ENCODE measurements at regions not wholly inside any gene's neighbourhood (a gene's known extent, or its start where the extent isn't known, plus 50 kb on each side); places are given as distances from the start of the nearest gene placed in this dataset.
"Not testable (repeated sequence)": the region's sequence is repeated elsewhere in the genome, so short reads cannot be mapped to it uniquely, and the experiment has no call there.

DNA sequence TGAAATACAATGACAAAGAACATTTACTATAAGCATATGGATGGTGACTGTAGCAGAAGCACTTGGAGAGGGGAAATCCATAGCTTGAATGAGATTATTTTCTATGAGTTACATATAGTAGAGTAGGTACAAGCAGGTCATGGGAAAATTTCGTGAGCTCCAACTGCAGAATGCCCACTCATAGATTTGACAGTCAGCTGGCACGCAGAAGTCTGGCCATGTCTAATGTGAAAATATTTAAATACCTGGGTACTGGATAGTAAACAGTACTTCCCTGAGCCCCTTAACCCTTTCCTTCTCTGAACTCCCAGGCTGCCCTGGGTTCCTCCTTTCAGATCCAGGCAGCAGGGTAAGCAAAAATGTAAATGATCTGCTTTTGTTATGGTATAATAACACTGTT lies 209.7 kb downstream of the OTUD1 start:
- Mint-ChIP-seq H3K27me3 (ENCODE audit: unreplicated experiment) (no peaks in the 10 kb centered on the region), H3K27ac (ENCODE audit: unreplicated experiment) (no peak overlapping the region), H3K36me3 (ENCODE audit: unreplicated experiment) (no peaks in the 10 kb centered on the region), H3K4me3 (ENCODE audit: unreplicated experiment) (no peak overlapping the region), H3K4me1 (ENCODE audit: low read depth, unreplicated experiment) (no peaks in the 10 kb centered on the region), H3K9me3 (ENCODE audit: unreplicated experiment) (no peaks in the 10 kb centered on the region)
- TF ChIP-seq, protein P1, sequence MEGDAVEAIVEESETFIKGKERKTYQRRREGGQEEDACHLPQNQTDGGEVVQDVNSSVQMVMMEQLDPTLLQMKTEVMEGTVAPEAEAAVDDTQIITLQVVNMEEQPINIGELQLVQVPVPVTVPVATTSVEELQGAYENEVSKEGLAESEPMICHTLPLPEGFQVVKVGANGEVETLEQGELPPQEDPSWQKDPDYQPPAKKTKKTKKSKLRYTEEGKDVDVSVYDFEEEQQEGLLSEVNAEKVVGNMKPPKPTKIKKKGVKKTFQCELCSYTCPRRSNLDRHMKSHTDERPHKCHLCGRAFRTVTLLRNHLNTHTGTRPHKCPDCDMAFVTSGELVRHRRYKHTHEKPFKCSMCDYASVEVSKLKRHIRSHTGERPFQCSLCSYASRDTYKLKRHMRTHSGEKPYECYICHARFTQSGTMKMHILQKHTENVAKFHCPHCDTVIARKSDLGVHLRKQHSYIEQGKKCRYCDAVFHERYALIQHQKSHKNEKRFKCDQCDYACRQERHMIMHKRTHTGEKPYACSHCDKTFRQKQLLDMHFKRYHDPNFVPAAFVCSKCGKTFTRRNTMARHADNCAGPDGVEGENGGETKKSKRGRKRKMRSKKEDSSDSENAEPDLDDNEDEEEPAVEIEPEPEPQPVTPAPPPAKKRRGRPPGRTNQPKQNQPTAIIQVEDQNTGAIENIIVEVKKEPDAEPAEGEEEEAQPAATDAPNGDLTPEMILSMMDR (IDR thresholded peaks at IDR 0.05; ENCODE audit: partially characterized antibody, unreplicated experiment) = no peak
- no peak for DNase-seq

DNA sequence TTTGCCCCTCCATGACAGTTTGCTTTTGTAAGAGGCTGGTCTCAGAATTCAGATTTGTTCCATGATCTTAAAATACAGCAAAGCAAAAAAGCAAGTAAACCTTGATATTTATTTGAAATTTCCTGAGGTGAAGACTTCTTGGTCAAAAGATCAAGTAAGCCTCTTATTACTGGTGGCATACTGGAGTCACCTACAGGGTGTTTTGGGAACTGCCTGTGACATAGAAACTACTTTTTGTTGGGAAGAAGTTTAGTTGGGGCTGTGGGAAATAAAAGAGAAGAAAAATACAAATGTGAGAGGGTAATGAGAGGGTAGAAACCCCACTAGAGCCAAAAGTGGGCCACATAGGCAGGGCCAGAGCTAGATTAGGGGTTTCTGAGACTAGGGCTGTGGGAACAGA lies 217.9 kb downstream of the OTUD1 start:
- H3K27ac Mint-ChIP-seq (ENCODE audit: unreplicated experiment) = no peak overlapping the region
- no peak overlapping the region for H3K4me3 Mint-ChIP-seq (ENCODE audit: unreplicated experiment)
- no peaks in the 10 kb centered on the region for H3K9me3 Mint-ChIP-seq (ENCODE audit: unreplicated experiment)
- no peaks in the 10 kb centered on the region for H3K36me3 Mint-ChIP-seq (ENCODE audit: unreplicated experiment)
- TF ChIP-seq, protein P1 (IDR thresholded peaks at IDR 0.05; ENCODE audit: partially characterized antibody, unreplicated experiment) = peak; percentile 58
- no peaks in the 10 kb centered on the region for H3K4me1 Mint-ChIP-seq (ENCODE audit: low read depth, unreplicated experiment)
- no peak for DNase-seq
- no peaks in the 10 kb centered on the region for H3K27me3 Mint-ChIP-seq (ENCODE audit: unreplicated experiment)

DNA sequence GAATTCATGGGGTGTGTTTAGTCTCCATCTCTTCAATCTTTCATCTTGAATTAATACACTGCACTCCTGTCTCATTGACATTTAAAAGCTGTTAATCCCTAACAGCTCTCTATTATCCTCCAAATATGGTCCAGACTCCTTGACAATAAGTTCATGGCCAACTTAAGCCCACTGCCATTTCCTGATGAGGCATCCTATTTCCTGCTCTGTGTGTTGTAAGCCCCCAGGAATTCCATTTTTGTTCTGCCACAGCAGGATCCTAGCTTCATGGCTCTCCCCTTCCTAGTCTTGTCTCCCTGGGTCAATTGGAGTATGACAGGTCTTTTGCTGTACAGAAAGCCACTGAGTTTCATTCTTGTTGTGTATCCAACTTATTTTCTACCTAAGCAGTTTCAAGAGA lies 218.8 kb downstream of the OTUD1 start:
- no peak for DNase-seq
- no peaks in the 10 kb centered on the region for H3K4me1 Mint-ChIP-seq (ENCODE audit: low read depth, unreplicated experiment)
- no peaks in the 10 kb centered on the region for H3K9me3 Mint-ChIP-seq (ENCODE audit: unreplicated experiment)
- no peak overlapping the region for H3K27ac Mint-ChIP-seq (ENCODE audit: unreplicated experiment)
- no peak overlapping the region for H3K4me3 Mint-ChIP-seq (ENCODE audit: unreplicated experiment)
- H3K36me3 Mint-ChIP-seq (ENCODE audit: unreplicated experiment) = no peaks in the 10 kb centered on the region
- TF ChIP-seq, protein P1 (IDR thresholded peaks at IDR 0.05; ENCODE audit: partially characterized antibody, unreplicated experiment) = no peak
- no peaks in the 10 kb centered on the region for H3K27me3 Mint-ChIP-seq (ENCODE audit: unreplicated experiment)

DNA sequence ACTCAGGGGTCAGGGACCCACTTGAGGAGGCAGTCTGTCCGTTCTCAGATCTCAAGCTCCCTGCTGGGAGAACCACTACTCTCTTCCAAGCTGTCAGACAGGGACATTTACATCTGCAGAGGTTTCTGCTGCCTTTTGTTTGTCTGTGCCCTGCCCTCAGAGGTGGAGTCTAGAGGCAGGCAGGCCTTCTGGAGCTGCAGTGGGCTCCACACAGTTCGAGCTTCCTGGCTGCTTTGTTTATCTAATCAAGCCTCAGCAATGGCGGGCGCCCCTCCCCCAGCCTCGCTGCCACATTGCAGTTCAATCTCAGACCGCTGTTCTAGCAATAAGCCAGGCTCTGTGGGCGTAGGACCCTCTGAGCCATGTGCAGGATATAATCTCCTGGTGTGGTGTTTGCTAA lies 233.0 kb downstream of the OTUD1 start:
- not testable (repeated sequence) for H3K9me3 Mint-ChIP-seq (ENCODE audit: unreplicated experiment); H3K4me3 Mint-ChIP-seq (ENCODE audit: unreplicated experiment); H3K27me3 Mint-ChIP-seq (ENCODE audit: unreplicated experiment); H3K27ac Mint-ChIP-seq (ENCODE audit: unreplicated experiment); H3K36me3 Mint-ChIP-seq (ENCODE audit: unreplicated experiment); H3K4me1 Mint-ChIP-seq (ENCODE audit: low read depth, unreplicated experiment)
- DNase-seq = peak; percentile 26

DNA sequence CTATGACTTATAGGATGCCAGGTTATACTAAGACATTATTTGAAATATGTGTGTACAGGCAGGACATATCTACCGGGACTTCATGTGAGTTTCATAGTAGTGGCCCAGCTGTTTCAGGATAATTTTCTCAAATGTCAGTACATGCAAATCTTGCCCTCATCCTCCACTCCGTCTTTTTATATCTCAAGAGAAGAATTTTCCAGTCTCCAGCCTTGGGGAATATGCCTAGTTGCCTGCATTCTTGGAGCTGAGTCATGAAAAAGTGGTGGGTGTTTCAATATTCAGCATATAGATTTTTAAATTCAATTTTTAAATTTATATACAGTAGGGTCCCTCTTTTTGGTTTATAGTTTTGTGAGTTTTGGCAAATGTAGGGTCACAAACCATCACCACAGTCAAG lies 236.7 kb downstream of the OTUD1 start:
- Mint-ChIP-seq H3K27me3 (ENCODE audit: unreplicated experiment) (no peaks in the 10 kb centered on the region), H3K9me3 (ENCODE audit: unreplicated experiment) (no peaks in the 10 kb centered on the region), H3K4me1 (ENCODE audit: low read depth, unreplicated experiment) (no peaks in the 10 kb centered on the region), H3K36me3 (ENCODE audit: unreplicated experiment) (no peaks in the 10 kb centered on the region), H3K4me3 (ENCODE audit: unreplicated experiment) (no peak overlapping the region), H3K27ac (ENCODE audit: unreplicated experiment) (no peak overlapping the region)
- TF ChIP-seq, protein P1 (IDR thresholded peaks at IDR 0.05; ENCODE audit: partially characterized antibody, unreplicated experiment) = no peak
- no peak for DNase-seq

DNA sequence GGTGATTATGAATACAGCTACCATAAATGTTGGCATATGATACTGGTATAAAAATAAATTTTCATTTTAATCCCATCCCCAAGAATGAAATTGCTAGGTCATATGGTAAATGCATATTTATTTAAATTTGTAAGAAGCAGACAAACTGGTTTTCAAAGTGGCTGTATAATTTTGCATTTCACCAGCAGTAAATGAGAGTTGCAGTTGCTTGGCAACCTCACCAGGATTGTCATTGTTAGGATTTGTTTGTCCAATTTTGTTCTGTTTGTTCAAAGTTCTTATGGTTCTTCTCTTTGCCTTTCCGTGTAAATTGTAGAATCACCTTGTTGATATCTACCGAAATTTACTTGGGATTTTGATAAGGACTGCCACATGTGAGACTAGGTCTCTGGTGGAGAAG lies 237.4 kb downstream of the OTUD1 start:
- no peaks in the 10 kb centered on the region for H3K36me3 Mint-ChIP-seq (ENCODE audit: unreplicated experiment)
- H3K27me3 Mint-ChIP-seq (ENCODE audit: unreplicated experiment) = no peaks in the 10 kb centered on the region
- no peak for DNase-seq
- TF ChIP-seq, protein P1 (IDR thresholded peaks at IDR 0.05; ENCODE audit: partially characterized antibody, unreplicated experiment) = no peak
- no peak overlapping the region for H3K27ac Mint-ChIP-seq (ENCODE audit: unreplicated experiment)
- H3K9me3 Mint-ChIP-seq (ENCODE audit: unreplicated experiment) = no peaks in the 10 kb centered on the region
- H3K4me1 Mint-ChIP-seq (ENCODE audit: low read depth, unreplicated experiment) = no peaks in the 10 kb centered on the region
- H3K4me3 Mint-ChIP-seq (ENCODE audit: unreplicated experiment) = no peak overlapping the region
